Renal pelvis (tissue), 1 donor: ENCODE measurements at regions not wholly inside any gene's neighbourhood (a gene's known extent, or its start where the extent isn't known, plus 50 kb on each side); places are given as distances from the start of the nearest gene placed in this dataset.

Experiments used
- DNase-seq: peaks from one replicate; pipeline ENCODE4 v3.0.0-alpha.2; 2013

GRCh38 chr17:36864827-36865430, 72.3 kb upstream of the LHX1 start:
- no peak for DNase-seq

- DNase-seq: no peak
Measured at GRCh38 chr17:36867716-36868341, 69.4 kb upstream of the LHX1 start.

GRCh38 chr17:36868777-36869176, 68.5 kb upstream of the LHX1 start:
- DNase-seq: no peak

GRCh38 chr17:36869441-36869840, 67.8 kb upstream of the LHX1 start:
- no peak for DNase-seq

- DNase-seq: no peak
Measured at GRCh38 chr17:36869856-36870719, 67.2 kb upstream of the LHX1 start.

- no peak for DNase-seq
Measured at GRCh38 chr17:36870720-36870999, 66.6 kb upstream of the LHX1 start.

GRCh38 chr17:36875698-36876293, 61.5 kb upstream of the LHX1 start:
- no peak for DNase-seq

GRCh38 chr17:36876966-36877365, 60.3 kb upstream of the LHX1 start:
- no peak for DNase-seq

GRCh38 chr17:36877771-36878170, 59.5 kb upstream of the LHX1 start:
- DNase-seq: no peak

- DNase-seq: no peak
Measured at GRCh38 chr17:36878216-36878615, 59.1 kb upstream of the LHX1 start.

GRCh38 chr17:36879027-36879426, 58.2 kb upstream of the LHX1 start:
- DNase-seq: no peak

- no peak for DNase-seq
Measured at GRCh38 chr17:36879624-36880131, 57.6 kb upstream of the LHX1 start.

GRCh38 chr17:36880268-36880905, 56.9 kb upstream of the LHX1 start:
- no peak for DNase-seq

GRCh38 chr17:36881323-36881722, 56.0 kb upstream of the LHX1 start:
- no peak for DNase-seq

GRCh38 chr17:36884495-36885152, 52.7 kb upstream of the LHX1 start:
- no peak for DNase-seq

GRCh38 chr17:36885153-36885735, 52.0 kb upstream of the LHX1 start:
- no peak for DNase-seq

- DNase-seq: no peak
Measured at GRCh38 chr17:36885771-36886377, 51.4 kb upstream of the LHX1 start.
